Endothelial cell of umbilical vein (primary cell): ENCODE measurements at regions not wholly inside any gene's neighbourhood (a gene's known extent, or its start where the extent isn't known, plus 50 kb on each side); places are given as distances from the start of the nearest gene placed in this dataset.

Experiments
- CTCF ChIP-seq, 2 donors: IDR thresholded peaks; 1 replicate in 1 of 2; 2 replicates in 1 of 2; pipeline ENCODE4 v1.5.1; 2011; ENCODE audit warnings: low read length in 2 of 2, mild to moderate bottlenecking in 2 of 2, moderate library complexity in 2 of 2, control low read depth in 1 of 2, inconsistent platforms in 1 of 2, low read depth in 1 of 2; ENCODE audit not compliant: insufficient read depth in 1 of 2; ENCODE audit errors: extremely low read depth in 1 of 2
- EZH2 ChIP-seq: IDR thresholded peaks from 2 replicates; pipeline ENCODE4 v1.6.1; 2012; ENCODE audit warnings: borderline replicate concordance, low read depth, mild to moderate bottlenecking, moderate library complexity, low read length, inconsistent platforms; ENCODE audit not compliant: severe bottlenecking
- FOS ChIP-seq: IDR thresholded peaks from 2 replicates; pipeline ENCODE4 v1.6.1; 2011; ENCODE audit warnings: mild to moderate bottlenecking, low read length, moderate library complexity, borderline replicate concordance; ENCODE audit not compliant: insufficient read depth
- GATA2 ChIP-seq: IDR thresholded peaks from 2 replicates; pipeline ENCODE4 v1.7.0; 2011; ENCODE audit warnings: low read depth, mild to moderate bottlenecking, moderate library complexity, mixed read lengths, low read length; ENCODE audit not compliant: insufficient read length, insufficient read depth
- JUN ChIP-seq: IDR thresholded peaks from 2 replicates; pipeline ENCODE4 v1.6.1; 2011; ENCODE audit warnings: borderline replicate concordance, low read depth; ENCODE audit not compliant: insufficient read length, insufficient read depth
- MAX ChIP-seq: IDR thresholded peaks from 2 replicates; pipeline ENCODE4 v1.6.1; 2011; ENCODE audit not compliant: insufficient read depth, insufficient read length
- MYC ChIP-seq: IDR thresholded peaks from one replicate; pipeline ENCODE4 v1.6.1; 2011; ENCODE audit warnings: mild to moderate bottlenecking, low read depth, low read length
- POLR2A ChIP-seq: IDR thresholded peaks from 2 replicates; pipeline ENCODE4 v1.6.1; 2012; ENCODE audit warnings: low read depth, mild to moderate bottlenecking, control low read depth, low read length
- POLR2AphosphoS5 ChIP-seq: IDR thresholded peaks from 2 replicates; pipeline ENCODE4 v1.6.1; 2012; ENCODE audit warnings: low read depth, mild to moderate bottlenecking, control low read depth, low read length, moderate library complexity; ENCODE audit not compliant: insufficient read depth

DNA sequence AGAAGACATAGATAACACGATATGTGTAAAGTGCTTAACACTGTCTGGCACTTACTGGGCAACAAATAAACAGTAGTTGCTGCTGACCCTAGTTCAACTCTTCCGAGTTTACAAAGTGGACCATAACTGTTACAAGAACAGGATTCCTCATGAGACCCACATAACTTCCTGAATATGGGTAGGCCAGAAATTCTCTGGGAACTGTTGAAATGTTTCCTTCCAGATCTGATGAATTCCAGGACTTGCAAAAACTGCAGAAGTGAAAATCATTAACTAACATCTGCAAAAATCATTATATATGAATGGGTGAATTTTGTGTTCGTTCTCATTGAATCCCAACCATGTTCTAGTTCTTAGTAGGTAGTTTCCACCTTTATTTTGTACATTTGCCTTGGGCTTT lies 181.7 kb upstream of the MME start:
- no peak for TF ChIP-seq CTCF (IDR thresholded peaks at IDR 0.05; ENCODE audit: extremely low read depth in 1 of 2, insufficient read depth in 1 of 2, low read depth in 1 of 2, low read length in 2 of 2)
- TF ChIP-seq MAX, result no peak
- no peak for TF ChIP-seq POLR2A
- no peak for TF ChIP-seq MYC
- TF ChIP-seq POLR2AphosphoS5, result no peak
- TF ChIP-seq EZH2, result no peak
- TF ChIP-seq JUN, result no peak
- no peak for TF ChIP-seq GATA2
- no peak for TF ChIP-seq FOS
